Activated CD4-positive, alpha-beta T cell treated with anti-CD3 and anti-CD28 coated beads, Interleukin-2, amount 50 U/mL, for 1 hour (primary cell): ENCODE measurements at regions not wholly inside any gene's neighbourhood (a gene's known extent, or its start where the extent isn't known, plus 50 kb on each side); places are given as distances from the start of the nearest gene placed in this dataset.

Experiments
- DNase-seq: peaks from one replicate; pipeline ENCODE4 v3.0.0-alpha.2; 2020

GRCh38 chr2:225340923-225341322, 58.6 kb upstream of the NYAP2 start:
- no peak for DNase-seq

- no peak for DNase-seq
These were observed 62.3 kb upstream of the NYAP2 start for GRCh38 chr2:225337183-225337582.

GRCh38 chr2:225334514-225334913, 65.0 kb upstream of the NYAP2 start:
- no peak for DNase-seq

GRCh38 chr2:225328192-225328591, 71.3 kb upstream of the NYAP2 start:
- no peak for DNase-seq

GRCh38 chr2:225326969-225327368, 72.5 kb upstream of the NYAP2 start:
- no peak for DNase-seq

GRCh38 chr2:225319872-225320271, 79.6 kb upstream of the NYAP2 start:
- no peak for DNase-seq

- no peak for DNase-seq
These were observed 81.1 kb upstream of the NYAP2 start for GRCh38 chr2:225318440-225318839.

GRCh38 chr2:225317186-225317585, 82.3 kb upstream of the NYAP2 start:
- no peak for DNase-seq

- no peak for DNase-seq
These were observed 88.8 kb upstream of the NYAP2 start for GRCh38 chr2:225310745-225311144.

GRCh38 chr2:225309516-225309915, 90.0 kb upstream of the NYAP2 start:
- no peak for DNase-seq

GRCh38 chr2:225296951-225297350, 102.6 kb upstream of the NYAP2 start:
- no peak for DNase-seq

- no peak for DNase-seq
These were observed 104.4 kb upstream of the NYAP2 start for GRCh38 chr2:225295102-225295501.

- DNase-seq = no peak
These were observed 105.9 kb upstream of the NYAP2 start for GRCh38 chr2:225293638-225294037.

GRCh38 chr2:225290757-225291400, 108.6 kb upstream of the NYAP2 start:
- DNase-seq = no peak

GRCh38 chr2:225289659-225290058, 109.9 kb upstream of the NYAP2 start:
- DNase-seq = no peak

GRCh38 chr2:225288986-225289385, 110.5 kb upstream of the NYAP2 start:
- DNase-seq = no peak

- DNase-seq = no peak
These were observed 116.4 kb upstream of the NYAP2 start for GRCh38 chr2:225282858-225283710.

GRCh38 chr2:225276207-225276606, 123.3 kb upstream of the NYAP2 start:
- no peak for DNase-seq

- DNase-seq = no peak
These were observed 124.1 kb upstream of the NYAP2 start for GRCh38 chr2:225275443-225275842.

- DNase-seq = no peak
These were observed 124.8 kb upstream of the NYAP2 start for GRCh38 chr2:225274751-225275150.

- no peak for DNase-seq
These were observed 127.3 kb upstream of the NYAP2 start for GRCh38 chr2:225272173-225272572.

GRCh38 chr2:225270861-225271260, 128.6 kb upstream of the NYAP2 start:
- DNase-seq = no peak

- DNase-seq = no peak
These were observed 129.5 kb upstream of the NYAP2 start for GRCh38 chr2:225270053-225270452.

GRCh38 chr2:225254363-225254762, 145.1 kb upstream of the NYAP2 start:
- DNase-seq = no peak

- DNase-seq = no peak
These were observed 154.6 kb upstream of the NYAP2 start for GRCh38 chr2:225244933-225245332.
